MM.1S (cell line): ENCODE measurements at regions not wholly inside any gene's neighbourhood (a gene's known extent, or its start where the extent isn't known, plus 50 kb on each side); places are given as distances from the start of the nearest gene placed in this dataset.

ENCODE experiments used
- DNase-seq: peaks from one replicate; pipeline ENCODE4 v3.0.0-alpha.2; 2015
- H2AFZ ChIP-seq: fragments of 300-600 bp; sonication (generic); 2 replicates; pipeline ENCODE4 v1.6.0; 2016; ENCODE audit warnings: antibody characterized with exemption, low read length
- H3F3A ChIP-seq: fragments of 300-600 bp; sonication (generic); 2 replicates; pipeline ENCODE4 v1.6.1; 2016; ENCODE audit warnings: mild to moderate bottlenecking, antibody characterized with exemption, low read length, moderate library complexity, mixed read lengths; ENCODE audit not compliant: insufficient read depth
- H3K27ac ChIP-seq: fragments of 300-600 bp; sonication (generic); 2 replicates; pipeline ENCODE4 v1.5.1; 2016; ENCODE audit warnings: mild to moderate bottlenecking, low read length
- H3K27me3 ChIP-seq: fragments of 300-600 bp; sonication (generic); replicated peaks from 2 replicates; pipeline ENCODE4 v1.6.0; 2016; ENCODE audit warnings: low read length; ENCODE audit not compliant: insufficient read depth
- H3K36me3 ChIP-seq: fragments of 300-600 bp; sonication (generic); replicated peaks from 2 replicates; pipeline ENCODE4 v1.6.1; 2016; ENCODE audit warnings: mild to moderate bottlenecking, low read length, mixed read lengths; ENCODE audit not compliant: insufficient read depth
- H3K4me1 ChIP-seq: fragments of 300-600 bp; sonication (generic); 2 replicates; pipeline ENCODE4 v1.6.1; 2016; ENCODE audit warnings: low read length, mixed read lengths
- H3K4me2 ChIP-seq: fragments of 300-600 bp; sonication (generic); 2 replicates; pipeline ENCODE4 v1.6.0; 2016; ENCODE audit warnings: low read depth, low read length
- H3K4me3 ChIP-seq: fragments of 300-600 bp; sonication (generic); 2 replicates; pipeline ENCODE4 v1.5.1; 2016; ENCODE audit warnings: low read length, mixed read lengths
- H3K79me2 ChIP-seq: fragments of 300-600 bp; sonication (generic); 2 replicates; pipeline ENCODE4 v1.6.1; 2016; ENCODE audit warnings: mixed run types, low read length, mixed read lengths
- H3K9ac ChIP-seq: fragments of 300-600 bp; sonication (generic); 2 replicates; pipeline ENCODE4 v1.6.1; 2016; ENCODE audit warnings: low read length, mixed read lengths
- H3K9me2 ChIP-seq: fragments of 300-600 bp; sonication (generic); replicated peaks from 2 replicates; pipeline ENCODE4 v1.6.1; 2016; ENCODE audit warnings: mild to moderate bottlenecking, low read length, mixed read lengths; ENCODE audit not compliant: insufficient read depth
- H3K9me3 ChIP-seq: fragments of 300-600 bp; sonication (generic); replicated peaks from 2 replicates; pipeline ENCODE4 v1.6.1; 2016; ENCODE audit warnings: mild to moderate bottlenecking, low read length, mixed read lengths; ENCODE audit not compliant: insufficient read depth
- H4K20me1 ChIP-seq: fragments of 300-600 bp; sonication (generic); 2 replicates; pipeline ENCODE4 v1.6.1; 2016; ENCODE audit warnings: mild to moderate bottlenecking, low read length, moderate library complexity, mixed read lengths; ENCODE audit not compliant: insufficient read depth
- CTCF ChIP-seq: fragments of 300-600 bp; sonication (generic); IDR thresholded peaks from 2 replicates; pipeline ENCODE4 v1.5.1; 2016; ENCODE audit warnings: antibody characterized with exemption, low read length, mixed read lengths
- EZH2 ChIP-seq: fragments of 300-600 bp; sonication (generic); optimal IDR thresholded peaks from 2 replicates; pipeline ENCODE3; 2017; ENCODE audit warnings: low read depth, mild to moderate bottlenecking, antibody characterized with exemption, low read length, mixed read lengths
- EZH2phosphoT487 ChIP-seq: fragments of 300-600 bp; sonication (generic); IDR thresholded peaks from 2 replicates; pipeline ENCODE4 v1.6.1; 2018; ENCODE audit warnings: antibody characterized with exemption, low read length

- H3K27me3 ChIP-seq, result no peaks in the 10 kb centered on the region
These were observed 236.9 kb upstream of the HES1 start for GRCh38 chr3:193899001-193899400.

GRCh38 chr3:193901007-193901406 lies 234.9 kb upstream of the HES1 start:
- TF ChIP-seq EZH2, result no peak
- TF ChIP-seq CTCF, result no peak
- TF ChIP-seq EZH2phosphoT487, result no peak
- no peaks in the 10 kb centered on the region for H3K36me3 ChIP-seq
- no peaks in the 10 kb centered on the region for H4K20me1 ChIP-seq
- H3K9me2 ChIP-seq, result no peaks in the 10 kb centered on the region
- H2AFZ ChIP-seq, result no peak overlapping the region
- H3K27ac ChIP-seq, result no peak overlapping the region
- no peak overlapping the region for H3K4me2 ChIP-seq
- no peak for DNase-seq
- no peaks in the 10 kb centered on the region for H3K9me3 ChIP-seq
- no peak overlapping the region for H3K4me3 ChIP-seq
- no peaks in the 10 kb centered on the region for H3K79me2 ChIP-seq
- no peaks in the 10 kb centered on the region for H3K27me3 ChIP-seq
- no peaks in the 10 kb centered on the region for H3K4me1 ChIP-seq
- H3K9ac ChIP-seq, result no peak overlapping the region
- H3F3A ChIP-seq, result no peaks in the 10 kb centered on the region

More at GRCh38 chr3:193899001-193899400, 236.9 kb upstream of the HES1 start:
- no peaks in the 10 kb centered on the region for H3K9me3 ChIP-seq
- no peaks in the 10 kb centered on the region for H3K9me2 ChIP-seq
- H3F3A ChIP-seq, result no peaks in the 10 kb centered on the region
- no peaks in the 10 kb centered on the region for H3K79me2 ChIP-seq
- no peak for DNase-seq
- no peak overlapping the region for H3K27ac ChIP-seq
- H3K4me1 ChIP-seq, result no peaks in the 10 kb centered on the region
- no peak for TF ChIP-seq CTCF
- TF ChIP-seq EZH2phosphoT487, result no peak
- no peak for TF ChIP-seq EZH2
- no peak overlapping the region for H3K9ac ChIP-seq
- no peaks in the 10 kb centered on the region for H3K36me3 ChIP-seq
- H3K4me2 ChIP-seq, result no peak overlapping the region
- H2AFZ ChIP-seq, result no peak overlapping the region
- no peaks in the 10 kb centered on the region for H4K20me1 ChIP-seq
- H3K4me3 ChIP-seq, result no peak overlapping the region

GRCh38 chr3:193902607-193903511 lies 233.1 kb upstream of the HES1 start:
- TF ChIP-seq EZH2phosphoT487 (no peak), EZH2 (no peak), CTCF (no peak)
- no peak overlapping the region for H3K27ac ChIP-seq

More at GRCh38 chr3:193902607-193903511, 233.1 kb upstream of the HES1 start:
- Histone ChIP-seq H3K9ac (no peak overlapping the region), H3K36me3 (no peaks in the 10 kb centered on the region), H3K79me2 (no peaks in the 10 kb centered on the region), H2AFZ (no peak overlapping the region), H3K4me3 (no peak overlapping the region), H3K9me3 (no peaks in the 10 kb centered on the region), H3K4me1 (no peaks in the 10 kb centered on the region), H4K20me1 (no peaks in the 10 kb centered on the region), H3K4me2 (no peak overlapping the region), H3K27me3 (no peaks in the 10 kb centered on the region), H3F3A (no peaks in the 10 kb centered on the region), H3K9me2 (no peaks in the 10 kb centered on the region)
- no peak for DNase-seq
